Gastroesophageal sphincter (tissue), 3 donors: ENCODE measurements at regions not wholly inside any gene's neighbourhood (a gene's known extent, or its start where the extent isn't known, plus 50 kb on each side); places are given as distances from the start of the nearest gene placed in this dataset.

Source experiments
- EP300 ChIP-seq: sonication (generic); formaldehyde crosslinking; IDR thresholded peaks from one replicate; pipeline ENCODE4 v1.6.1; 2017; ENCODE audit warnings: antibody characterized with exemption, mild to moderate bottlenecking
- POLR2AphosphoS5 ChIP-seq: sonication (generic); formaldehyde crosslinking; IDR thresholded peaks from one replicate; pipeline ENCODE4 v1.6.1; 2017; ENCODE audit warnings: antibody characterized with exemption
- TF ChIP-seq, protein P1 (sequence below), 4 experiments: fragments of 200-600 bp in 2 of 4; fragments of 450-650 bp in 2 of 4; sonication (generic) in 1 of 4; IDR thresholded peaks; one replicate each; pipeline ENCODE4 v1.5.1; 2017 to 2019; ENCODE audit warnings: antibody characterized with exemption in 4 of 4, mild to moderate bottlenecking in 2 of 4, moderate library complexity in 2 of 4

DNA sequence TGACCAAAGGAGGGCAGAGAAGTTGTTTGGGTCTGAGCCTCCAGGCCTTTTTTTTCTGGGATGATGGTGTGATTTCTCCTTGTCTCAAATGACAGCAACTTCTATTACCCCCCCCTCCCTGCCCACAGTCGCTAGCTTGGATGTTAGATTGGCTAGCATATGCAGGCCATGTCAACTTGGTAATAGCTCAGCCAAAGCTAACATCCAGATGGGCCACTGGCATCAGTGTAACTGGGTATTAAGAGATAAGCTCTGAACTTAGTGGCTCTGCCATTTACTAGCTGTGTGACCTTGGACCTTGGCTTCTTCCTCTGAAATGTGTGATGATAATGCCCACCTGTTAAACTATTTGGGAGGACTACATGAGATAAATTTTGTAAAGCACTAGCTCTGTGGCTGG lies 86.9 kb upstream of the TSPAN2 start:
- TF ChIP-seq, protein P1, sequence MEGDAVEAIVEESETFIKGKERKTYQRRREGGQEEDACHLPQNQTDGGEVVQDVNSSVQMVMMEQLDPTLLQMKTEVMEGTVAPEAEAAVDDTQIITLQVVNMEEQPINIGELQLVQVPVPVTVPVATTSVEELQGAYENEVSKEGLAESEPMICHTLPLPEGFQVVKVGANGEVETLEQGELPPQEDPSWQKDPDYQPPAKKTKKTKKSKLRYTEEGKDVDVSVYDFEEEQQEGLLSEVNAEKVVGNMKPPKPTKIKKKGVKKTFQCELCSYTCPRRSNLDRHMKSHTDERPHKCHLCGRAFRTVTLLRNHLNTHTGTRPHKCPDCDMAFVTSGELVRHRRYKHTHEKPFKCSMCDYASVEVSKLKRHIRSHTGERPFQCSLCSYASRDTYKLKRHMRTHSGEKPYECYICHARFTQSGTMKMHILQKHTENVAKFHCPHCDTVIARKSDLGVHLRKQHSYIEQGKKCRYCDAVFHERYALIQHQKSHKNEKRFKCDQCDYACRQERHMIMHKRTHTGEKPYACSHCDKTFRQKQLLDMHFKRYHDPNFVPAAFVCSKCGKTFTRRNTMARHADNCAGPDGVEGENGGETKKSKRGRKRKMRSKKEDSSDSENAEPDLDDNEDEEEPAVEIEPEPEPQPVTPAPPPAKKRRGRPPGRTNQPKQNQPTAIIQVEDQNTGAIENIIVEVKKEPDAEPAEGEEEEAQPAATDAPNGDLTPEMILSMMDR (IDR thresholded peaks at IDR 0.05), result no peak
- TF ChIP-seq EP300 (no peak), POLR2AphosphoS5 (no peak)
